CD4-positive, alpha-beta T cell treated with Interleukin-17A for 4 hours (primary cell): ENCODE measurements at regions not wholly inside any gene's neighbourhood (a gene's known extent, or its start where the extent isn't known, plus 50 kb on each side); places are given as distances from the start of the nearest gene placed in this dataset.

Experiments
- DNase-seq: peaks from one replicate; pipeline ENCODE4 v3.0.0-alpha.2; 2020; ENCODE audit warnings: mixed read lengths

DNA sequence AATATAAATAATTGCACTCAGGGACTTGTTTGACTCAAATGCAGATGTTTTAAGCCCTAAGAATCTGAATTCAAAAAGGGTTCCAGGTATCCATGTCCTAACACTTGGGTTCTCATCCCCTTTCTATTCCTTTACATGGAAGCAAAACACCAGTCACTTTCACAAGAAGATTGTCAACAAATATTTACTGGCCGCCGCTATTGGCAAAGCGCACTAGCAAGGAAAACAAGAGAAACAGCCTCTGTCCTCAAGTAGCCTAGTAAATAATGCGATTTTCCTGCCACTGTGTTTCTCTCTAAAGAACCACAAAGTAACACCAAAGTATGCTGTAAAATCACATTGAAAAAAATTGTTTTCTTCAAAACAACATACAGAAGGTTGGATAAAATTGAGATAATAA lies 66.7 kb upstream of the EZH2 start:
- DNase-seq = no peak

DNA sequence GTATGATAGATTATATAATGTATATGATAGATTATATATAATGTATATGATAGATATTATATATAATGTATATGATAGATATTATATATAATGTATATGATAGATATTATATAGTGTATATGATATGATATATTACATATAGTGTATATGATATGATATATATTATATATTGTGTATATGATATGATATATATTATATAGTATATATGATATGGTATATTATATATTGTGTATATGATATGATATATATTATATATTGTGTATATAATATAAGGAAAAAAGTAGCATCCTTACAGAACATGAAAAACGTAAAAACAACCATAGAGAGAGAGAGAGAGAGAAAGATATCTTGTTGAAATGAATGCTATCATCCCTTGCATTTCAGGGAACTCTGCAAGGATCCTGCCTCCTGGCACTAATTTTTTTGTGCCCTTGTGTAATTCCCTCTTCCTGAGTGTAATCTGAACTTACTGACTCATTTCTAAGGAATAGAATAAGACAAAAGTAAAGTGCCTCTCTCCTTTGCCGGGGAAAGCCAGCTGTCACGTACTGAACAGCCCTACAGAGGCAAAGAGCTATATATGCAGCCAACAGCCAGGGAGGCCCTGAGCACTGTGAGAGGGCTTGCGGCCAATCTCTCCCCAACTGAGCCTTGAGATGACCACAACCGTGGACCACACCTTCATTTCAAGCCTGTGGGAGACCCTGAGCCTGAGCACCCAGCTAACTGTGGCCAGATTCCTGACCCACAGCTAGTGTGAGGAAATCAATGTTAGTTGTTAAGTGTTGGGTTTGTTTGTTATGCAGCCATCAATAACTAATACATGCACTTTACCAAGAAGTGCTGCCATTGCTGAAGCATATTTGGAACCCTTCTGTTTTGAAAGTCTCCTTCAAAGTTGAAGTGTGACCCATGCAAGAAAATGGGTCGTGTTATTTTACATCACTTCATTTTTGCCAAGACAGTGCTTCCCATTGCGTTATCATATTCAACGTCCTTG lies 61.1 kb upstream of the EZH2 start:
- DNase-seq = no peak

DNA sequence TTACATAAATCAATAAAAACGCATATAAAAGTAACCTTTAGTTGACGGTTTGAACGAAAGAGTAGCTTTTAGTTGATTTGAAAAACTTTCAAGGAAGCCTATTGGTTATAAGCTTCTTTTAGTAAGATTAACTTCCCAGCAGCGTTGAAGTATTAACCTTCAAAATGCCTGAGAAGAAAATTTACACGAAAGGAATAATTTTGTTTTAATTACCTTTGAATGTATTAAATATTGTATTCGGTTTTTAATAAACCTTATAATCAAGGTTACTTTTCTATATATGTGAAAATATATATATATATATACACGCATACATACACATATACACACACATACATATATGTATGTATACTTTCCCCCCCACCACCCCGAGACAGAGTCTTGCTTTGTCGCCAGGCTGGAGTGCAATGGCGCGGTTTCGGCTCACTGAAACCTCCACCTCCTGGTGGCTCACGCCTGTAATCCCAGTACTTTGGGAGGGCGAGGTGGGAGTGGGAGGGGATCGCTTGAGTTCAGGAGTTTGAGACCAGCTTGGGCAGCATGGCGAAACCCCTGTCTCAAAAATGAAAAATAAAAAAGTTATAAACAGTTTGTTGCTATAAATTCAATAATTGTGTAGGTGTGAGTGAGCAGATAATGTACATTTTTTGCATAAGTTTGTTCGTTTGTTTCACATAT lies 57.6 kb upstream of the EZH2 start:
- DNase-seq = peak; percentile 74

DNA sequence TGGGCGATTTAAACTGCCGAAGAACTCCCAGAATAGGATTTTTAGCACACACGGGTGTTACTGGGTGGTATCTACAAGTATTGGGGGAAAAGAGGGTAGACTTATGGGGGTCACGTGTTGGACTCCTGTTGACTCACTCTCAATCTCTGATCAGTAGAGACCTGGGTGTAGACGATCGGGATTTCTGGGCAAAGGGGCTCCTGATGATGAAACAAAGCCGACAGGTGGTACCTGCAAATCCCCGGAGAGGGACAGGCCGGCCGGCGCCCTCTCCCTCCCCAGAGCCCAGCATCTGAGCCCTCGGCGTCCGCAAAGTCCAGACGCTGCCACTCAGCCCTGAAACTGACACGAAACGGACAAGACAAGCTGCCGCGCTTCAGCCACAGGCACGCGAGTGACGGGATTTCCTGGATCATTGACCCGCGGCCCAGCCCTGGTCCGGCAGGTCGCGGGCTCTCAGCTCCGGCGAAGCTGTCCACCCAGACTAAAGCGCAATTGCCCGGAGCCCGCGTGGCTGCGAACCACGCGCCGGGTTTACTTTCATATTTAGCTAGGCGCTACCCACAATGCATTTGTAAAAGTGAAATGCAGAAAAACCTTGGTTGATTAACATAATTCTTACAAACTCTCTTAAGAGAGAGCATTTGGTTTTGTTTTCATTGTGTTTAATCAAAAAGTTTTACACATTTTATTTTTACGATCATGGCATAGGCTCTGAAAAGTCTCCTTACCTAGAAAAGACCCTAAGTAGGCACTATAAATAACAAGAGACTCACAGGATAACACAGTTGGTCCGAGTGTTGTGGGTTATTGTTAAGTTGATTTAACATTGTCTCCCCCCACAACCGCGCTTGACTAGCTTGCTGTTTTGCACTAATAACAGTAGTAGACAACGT lies 56.9 kb upstream of the EZH2 start:
- DNase-seq = peak; percentile 71

DNA sequence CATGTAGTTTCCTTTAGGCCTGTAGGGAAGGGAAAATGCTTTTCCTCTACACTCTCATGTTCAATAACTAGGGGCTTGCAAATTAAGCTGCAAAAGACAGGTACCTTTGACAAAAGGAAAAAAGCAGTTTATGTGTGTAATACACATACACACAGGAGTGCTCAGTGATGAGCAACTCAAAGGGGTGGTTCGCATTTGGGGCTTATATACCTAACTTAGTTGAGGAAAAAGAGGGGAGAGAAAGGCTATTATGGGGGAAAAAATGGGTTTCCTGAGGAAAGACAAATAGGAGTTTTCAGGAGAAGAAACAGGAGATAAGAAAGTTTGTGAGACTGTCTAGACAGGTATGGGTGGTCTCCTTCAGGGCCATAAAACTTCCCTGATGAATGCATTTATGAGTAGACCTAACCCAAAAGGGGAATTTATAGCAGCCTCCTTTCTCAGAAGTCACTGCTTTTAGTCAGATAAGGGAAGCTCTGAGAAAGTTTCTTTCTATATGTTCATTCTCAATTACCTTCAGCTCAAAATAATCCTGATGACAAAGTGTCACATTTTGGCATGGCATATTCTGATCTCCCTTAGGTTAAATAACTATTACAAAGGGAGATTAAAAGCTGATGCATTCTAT lies 55.2 kb upstream of the EZH2 start:
- DNase-seq = no peak

DNA sequence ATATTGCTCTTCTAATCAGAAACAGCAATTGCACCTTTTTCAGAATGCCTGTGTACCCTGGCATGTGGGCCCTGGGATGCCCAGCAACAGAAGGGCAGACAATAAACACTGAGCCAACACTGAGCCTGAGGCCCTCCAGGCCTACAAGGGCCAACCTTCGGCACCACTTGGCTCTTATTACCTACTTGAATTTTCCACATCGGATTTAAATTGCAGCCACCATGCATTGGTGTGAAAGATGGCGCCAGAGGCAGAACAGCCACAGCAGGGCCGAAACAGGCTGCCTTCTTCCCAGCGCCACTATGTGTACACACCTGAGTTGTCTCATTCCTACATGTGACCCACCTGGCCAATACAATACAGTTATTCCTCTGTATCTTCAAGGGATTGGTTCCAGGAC lies 51.4 kb upstream of the EZH2 start:
- DNase-seq = no peak
